ENCODE measurements at regions not wholly inside any gene's neighbourhood (a gene's known extent, or its start where the extent isn't known, plus 50 kb on each side); places are given as distances from the start of the nearest gene placed in this dataset.

DNA sequence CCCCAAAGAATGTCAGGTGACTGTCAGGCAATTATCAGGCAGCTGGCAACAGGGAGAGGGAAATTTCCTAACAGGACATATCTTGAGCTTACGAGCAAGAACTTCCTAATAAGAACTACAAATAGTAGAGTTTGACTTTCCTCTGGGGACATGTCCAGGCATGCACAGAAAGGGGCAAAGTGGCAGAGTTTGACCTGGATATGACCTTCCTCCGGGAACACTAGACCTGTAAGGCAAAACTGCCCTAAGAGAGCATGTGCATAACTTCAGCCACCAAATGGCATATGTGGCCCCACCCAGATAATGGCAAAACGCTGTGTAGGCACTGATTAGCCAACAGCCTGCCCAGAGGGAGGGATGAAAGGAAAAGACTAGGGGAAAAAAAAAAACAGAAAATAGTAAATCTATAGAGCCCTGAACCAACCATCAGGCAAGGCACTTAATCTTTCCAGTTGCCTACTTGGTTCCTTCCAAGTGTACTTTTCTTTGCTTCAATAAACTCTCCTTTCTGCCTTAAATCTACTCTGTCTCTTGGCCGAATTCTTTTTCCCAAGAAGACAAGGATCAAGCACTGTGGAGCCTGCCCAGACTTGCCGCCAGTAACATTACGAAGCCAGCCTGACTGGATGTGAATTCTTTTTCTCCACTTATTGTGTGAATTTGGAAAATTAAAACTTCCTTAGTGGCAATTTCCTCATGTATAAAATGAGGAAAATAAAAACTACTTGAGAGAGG lies 164.1 kb downstream of the SPTSSA start:
- TF ChIP-seq, protein P1, sequence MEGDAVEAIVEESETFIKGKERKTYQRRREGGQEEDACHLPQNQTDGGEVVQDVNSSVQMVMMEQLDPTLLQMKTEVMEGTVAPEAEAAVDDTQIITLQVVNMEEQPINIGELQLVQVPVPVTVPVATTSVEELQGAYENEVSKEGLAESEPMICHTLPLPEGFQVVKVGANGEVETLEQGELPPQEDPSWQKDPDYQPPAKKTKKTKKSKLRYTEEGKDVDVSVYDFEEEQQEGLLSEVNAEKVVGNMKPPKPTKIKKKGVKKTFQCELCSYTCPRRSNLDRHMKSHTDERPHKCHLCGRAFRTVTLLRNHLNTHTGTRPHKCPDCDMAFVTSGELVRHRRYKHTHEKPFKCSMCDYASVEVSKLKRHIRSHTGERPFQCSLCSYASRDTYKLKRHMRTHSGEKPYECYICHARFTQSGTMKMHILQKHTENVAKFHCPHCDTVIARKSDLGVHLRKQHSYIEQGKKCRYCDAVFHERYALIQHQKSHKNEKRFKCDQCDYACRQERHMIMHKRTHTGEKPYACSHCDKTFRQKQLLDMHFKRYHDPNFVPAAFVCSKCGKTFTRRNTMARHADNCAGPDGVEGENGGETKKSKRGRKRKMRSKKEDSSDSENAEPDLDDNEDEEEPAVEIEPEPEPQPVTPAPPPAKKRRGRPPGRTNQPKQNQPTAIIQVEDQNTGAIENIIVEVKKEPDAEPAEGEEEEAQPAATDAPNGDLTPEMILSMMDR (IDR thresholded peaks at IDR 0.05) = no peak
- no peak for TF ChIP-seq NFYB (CRISPR knock-in tag; conservative IDR thresholded peaks at IDR 0.05; ENCODE audit: low read depth)
- TF ChIP-seq FOXK1 (CRISPR knock-in tag; IDR thresholded peaks at IDR 0.05) = no peak
- no peak for TF ChIP-seq NR3C1 (CRISPR knock-in tag; conservative IDR thresholded peaks at IDR 0.05; ENCODE audit: low read depth)
